Kidney (tissue), 13 donors: ENCODE measurements at regions not wholly inside any gene's neighbourhood (a gene's known extent, or its start where the extent isn't known, plus 50 kb on each side); places are given as distances from the start of the nearest gene placed in this dataset.

Experiments
- DNase-seq, 5 donors: peaks; one replicate each; pipeline ENCODE4 v3.0.0-alpha.2; 2013 to 2020
- FAIRE-seq: peaks from 2 replicates; lab custom pipeline; 2012; peaks lifted over from hg19 to GRCh38; lab: Jason Lieb, UNC
- H3K27ac ChIP-seq, 2 donors: one replicate each; pipeline ENCODE4 v1.7.0; 2013; ENCODE audit warnings: low read depth in 2 of 2, low read length in 2 of 2, inconsistent platforms in 1 of 2
- H3K27me3 ChIP-seq: one replicate; pipeline ENCODE4 v1.7.1; 2013; ENCODE audit warnings: low read length, inconsistent platforms; ENCODE audit not compliant: control insufficient read depth, insufficient read depth
- H3K36me3 ChIP-seq, 3 donors: one replicate each; pipeline versions ENCODE4 v1.7.0 to v1.7.1; 2013; ENCODE audit warnings: low read length in 3 of 3, control low read depth in 1 of 3, inconsistent platforms in 1 of 3; ENCODE audit not compliant: insufficient read depth in 3 of 3, control insufficient read depth in 2 of 3
- H3K4me1 ChIP-seq, 3 donors: one replicate each; pipeline versions ENCODE4 v1.7.0 to v1.7.1; 2013; ENCODE audit warnings: low read length in 3 of 3, inconsistent platforms in 1 of 3, low read depth in 1 of 3; ENCODE audit not compliant: control insufficient read depth in 2 of 3, insufficient read depth in 2 of 3
- H3K4me3 ChIP-seq, 3 donors: one replicate each; pipeline versions ENCODE4 v1.7.0 to v1.8.1; 2013; ENCODE audit warnings: low read length in 3 of 3, control low read depth in 1 of 3, inconsistent platforms in 1 of 3
- H3K9ac ChIP-seq, 3 donors: one replicate each; pipeline versions ENCODE4 v1.7.0 to v1.7.1; 2013; ENCODE audit warnings: low read length in 3 of 3, control low read depth in 1 of 3, inconsistent platforms in 1 of 3
- H3K9me3 ChIP-seq, 3 donors: one replicate each; pipeline versions ENCODE4 v1.7.0 to v1.7.1; 2013; ENCODE audit warnings: low read length in 3 of 3, control low read depth in 1 of 3, inconsistent platforms in 1 of 3; ENCODE audit not compliant: control insufficient read depth in 2 of 3, insufficient read depth in 1 of 3
- CTCF ChIP-seq: IDR thresholded peaks from 3 replicates; pipeline ENCODE4 v1.5.1; 2012; ENCODE audit warnings: mild to moderate bottlenecking, moderate library complexity, borderline replicate concordance; ENCODE audit not compliant: insufficient read depth; ENCODE audit errors: extremely low read depth
- intact Hi-C: fragments of 100-400 bp; cut with DNase I; formaldehyde crosslinking; loops from one replicate; pipeline ENCODE4 v1.11.1; 2022
- donor health status: control.
- donor health status: control.
- donor health status: control.
- donor health status: control.
- donor health status: control.
- donor health status: DM: yes; HTN: yes; CAD: no.
- donor health status: Normal renal cell carcinoma (clear cell type).

GRCh38 chr3:127458696-127459604, 131.6 kb downstream of the TPRA1 start:
- Histone ChIP-seq H3K27me3 (peaks cover 23% of the 10 kb centered on the region), H3K36me3 (no peaks in the 10 kb centered on the region), H3K27ac (no peak overlapping the region), H3K4me3 (no peak overlapping the region), H3K4me1 (peaks cover 0 to 8% (median 0%) of the 10 kb centered on the region in 3 donors), H3K9ac (no peak overlapping the region), H3K9me3 (no peaks in the 10 kb centered on the region)
- FAIRE-seq: no peak
- TF ChIP-seq CTCF: no peak
- DNase-seq: peak; percentile 35 to 94 (median 92)
- intact Hi-C loops: no loop called here

- no peak overlapping the region for H3K27ac ChIP-seq
- H3K4me3 ChIP-seq: no peak overlapping the region
- H3K4me1 ChIP-seq: peaks cover 0 to 8% (median 0%) of the 10 kb centered on the region in 3 donors
- DNase-seq (peak in 1 of 5 donors; percentile 48), FAIRE-seq (no peak)
- peaks cover 23% of the 10 kb centered on the region for H3K27me3 ChIP-seq
- H3K9ac ChIP-seq: no peak overlapping the region
- no peaks in the 10 kb centered on the region for H3K9me3 ChIP-seq
- no peak for TF ChIP-seq CTCF
- H3K36me3 ChIP-seq: no peaks in the 10 kb centered on the region
- intact Hi-C loops: no loop called here
Measured at GRCh38 chr3:127457546-127458145, 132.9 kb downstream of the TPRA1 start.

- DNase-seq (peak in 4 of 5 donors; percentile 24 to 83 (median 39)), FAIRE-seq (no peak)
- H3K4me3 ChIP-seq: no peak overlapping the region
- intact Hi-C loops: no loop called here
- TF ChIP-seq CTCF: no peak
- H3K4me1 ChIP-seq: peaks cover 0 to 8% (median 0%) of the 10 kb centered on the region in 3 donors
- H3K9me3 ChIP-seq: no peaks in the 10 kb centered on the region
- H3K36me3 ChIP-seq: no peaks in the 10 kb centered on the region
- H3K27ac ChIP-seq: no peak overlapping the region
- H3K27me3 ChIP-seq: peaks cover 23% of the 10 kb centered on the region
- H3K9ac ChIP-seq: no peak overlapping the region
Measured at GRCh38 chr3:127457094-127457475, 133.4 kb downstream of the TPRA1 start.
